HG03558 (cell line): ENCODE measurements at regions not wholly inside any gene's neighbourhood (a gene's known extent, or its start where the extent isn't known, plus 50 kb on each side); places are given as distances from the start of the nearest gene placed in this dataset.

Source experiments
- ATAC-seq: cut with Tn5 transposase; IDR thresholded peaks from one replicate; pipeline ENCODE4 v1.9.1; 2021; ENCODE audit warnings: moderate number of reproducible peaks; ENCODE audit not compliant: unreplicated experiment; ENCODE audit errors: extremely low read depth

- ATAC-seq: no peak
These were observed 1126.3 kb upstream of the RAG2 start for GRCh38 chr11:37724315-37724714.

DNA sequence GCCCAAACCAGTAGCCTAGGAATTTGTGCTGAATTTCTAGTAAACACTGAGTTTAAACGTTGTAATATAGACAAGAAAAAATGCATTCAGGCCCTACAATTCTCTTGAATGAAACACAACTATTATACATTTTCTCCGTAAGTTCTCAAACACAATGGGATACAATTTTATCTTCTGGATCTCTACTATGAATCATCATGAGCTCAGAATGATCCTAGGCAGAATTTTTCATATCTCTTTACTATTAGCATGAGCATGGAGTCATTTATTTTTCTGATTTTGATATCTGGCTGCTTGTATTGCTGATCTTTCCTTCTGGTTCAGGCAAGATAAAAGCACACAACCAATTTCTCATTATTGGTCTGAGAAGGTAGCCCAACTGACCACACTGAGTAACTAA, 1123.4 kb upstream of the RAG2 start:
- no peak for ATAC-seq

DNA sequence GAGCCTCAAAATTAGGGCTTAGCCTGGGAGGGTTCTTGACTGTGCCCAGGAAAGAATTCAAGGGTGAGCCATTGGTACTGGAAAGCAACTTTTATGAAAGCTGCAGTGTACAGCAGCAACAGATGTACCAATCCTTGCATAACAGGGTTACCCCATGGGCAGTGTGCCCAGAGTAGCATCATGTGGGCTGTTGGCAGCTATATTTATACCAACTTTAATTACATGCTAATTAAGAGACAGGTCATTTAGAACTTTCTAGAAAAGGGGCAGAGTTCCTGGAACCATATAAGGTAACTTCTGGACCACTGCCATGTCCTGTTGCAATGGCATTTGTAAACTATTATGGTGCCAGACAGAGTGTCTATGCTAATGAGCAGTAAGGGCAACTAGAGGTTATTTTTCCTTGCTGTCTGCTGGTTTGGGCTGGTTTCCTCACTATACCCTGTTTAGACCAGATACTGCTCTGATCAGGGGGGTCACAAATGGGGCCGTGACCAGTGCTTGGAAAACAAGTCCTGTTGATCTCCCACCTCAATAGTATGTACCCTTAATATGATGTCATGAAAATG, 1120.5 kb upstream of the RAG2 start:
- ATAC-seq: no peak

GRCh38 chr11:37712251-37712650, 1114.2 kb upstream of the RAG2 start:
- ATAC-seq: no peak

DNA sequence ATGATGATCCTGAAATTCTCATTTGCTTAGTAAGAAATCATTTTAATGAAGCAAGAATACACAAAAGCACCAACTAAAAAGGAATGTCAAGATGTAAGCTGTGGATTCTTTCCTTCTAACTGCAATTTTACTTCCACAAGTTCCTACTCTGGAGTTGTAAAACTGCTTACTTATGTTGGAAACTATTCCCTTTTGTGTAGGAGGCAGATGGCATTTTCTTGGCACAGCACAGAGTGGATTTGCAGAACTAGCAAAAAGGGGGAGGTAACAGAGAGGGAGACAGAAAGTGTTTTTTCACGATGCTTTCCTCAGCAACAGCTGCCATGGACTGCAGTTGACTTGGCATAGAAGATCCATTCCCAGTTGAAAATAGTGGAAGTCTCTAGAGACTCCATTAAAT, 1112.0 kb upstream of the RAG2 start:
- no peak for ATAC-seq

DNA sequence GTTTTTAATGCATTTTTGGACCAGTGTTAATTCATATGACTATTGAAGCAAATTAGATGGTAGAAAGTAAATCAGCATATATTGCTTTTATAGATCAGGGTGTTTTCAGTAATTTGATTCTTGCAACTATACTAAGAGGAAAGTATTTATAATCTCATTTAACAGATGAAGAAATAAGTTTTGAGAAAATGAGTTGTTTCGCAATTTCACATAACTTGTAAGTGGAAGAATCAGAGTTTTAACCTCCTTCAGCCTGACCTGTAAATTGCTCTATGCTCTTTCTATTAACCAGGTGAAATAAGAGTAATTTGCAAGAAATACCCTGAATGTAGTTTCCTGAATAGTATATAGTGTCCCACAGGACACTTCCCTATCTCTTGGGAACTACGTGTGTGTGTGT, 1106.8 kb upstream of the RAG2 start:
- no peak for ATAC-seq

GRCh38 chr11:37699644-37700043, 1101.6 kb upstream of the RAG2 start:
- ATAC-seq: no peak

- ATAC-seq: no peak
These were observed 1097.2 kb upstream of the RAG2 start for GRCh38 chr11:37695283-37695682.

- ATAC-seq: no peak
These were observed 1091.9 kb upstream of the RAG2 start for GRCh38 chr11:37689951-37690350.

DNA sequence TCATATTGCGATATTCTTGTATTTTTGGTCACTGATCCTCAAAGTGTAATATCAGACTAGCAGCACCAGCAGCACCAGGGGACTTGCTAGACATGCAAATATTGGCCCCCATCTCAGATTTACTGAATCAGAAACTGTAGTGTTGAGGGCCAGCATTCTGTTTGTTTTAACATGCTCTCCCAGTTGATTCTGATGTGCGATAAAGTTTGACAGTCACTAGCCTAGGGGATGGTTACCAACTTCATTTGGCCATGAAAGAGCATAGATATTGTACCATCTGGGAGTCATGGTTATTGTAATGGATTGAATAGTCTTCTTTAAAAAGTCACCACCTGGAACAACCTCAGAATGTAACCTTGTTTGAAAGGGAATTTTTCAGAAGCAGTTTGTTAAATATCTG, 1090.4 kb upstream of the RAG2 start:
- ATAC-seq: no peak

- ATAC-seq: no peak
These were observed 1089.1 kb upstream of the RAG2 start for GRCh38 chr11:37687130-37687529.

DNA sequence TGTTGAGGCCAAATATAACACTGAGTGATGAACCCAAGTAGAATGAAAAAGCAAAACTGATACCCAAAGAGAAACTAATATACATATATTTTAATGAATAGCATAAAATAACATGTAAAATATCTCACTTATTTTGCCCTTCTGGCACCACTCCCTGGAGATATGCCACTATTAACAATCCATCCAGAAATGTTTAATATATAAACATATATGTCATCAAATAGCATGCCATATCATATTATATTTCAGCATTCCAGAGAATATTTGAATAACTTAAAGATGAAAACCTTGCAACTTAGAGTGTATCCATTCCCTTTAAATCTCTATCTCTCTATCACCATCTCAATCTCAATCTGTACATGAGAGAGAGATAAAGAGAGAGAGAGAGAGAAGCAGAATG, 1073.3 kb upstream of the RAG2 start:
- ATAC-seq: no peak

- ATAC-seq: no peak
These were observed 1068.9 kb upstream of the RAG2 start for GRCh38 chr11:37666960-37667359.

DNA sequence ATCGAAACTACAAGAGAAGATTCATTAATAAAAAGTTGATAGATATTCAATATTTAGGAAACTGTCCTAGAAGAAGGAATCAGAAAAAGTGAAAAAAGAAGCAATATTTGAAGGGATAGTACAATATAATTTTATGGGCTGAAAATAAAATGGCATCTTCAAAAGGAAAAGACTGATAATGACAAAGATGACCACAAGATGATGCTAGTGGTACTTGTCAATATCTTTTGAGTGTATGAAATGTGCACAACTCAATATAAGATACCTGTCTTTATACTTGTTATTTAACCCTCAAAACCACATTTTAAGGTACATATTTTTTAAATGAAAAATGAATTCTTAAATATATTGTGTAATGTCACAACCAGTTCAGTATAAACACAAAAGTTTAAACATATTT, 1059.6 kb upstream of the RAG2 start:
- ATAC-seq: no peak

DNA sequence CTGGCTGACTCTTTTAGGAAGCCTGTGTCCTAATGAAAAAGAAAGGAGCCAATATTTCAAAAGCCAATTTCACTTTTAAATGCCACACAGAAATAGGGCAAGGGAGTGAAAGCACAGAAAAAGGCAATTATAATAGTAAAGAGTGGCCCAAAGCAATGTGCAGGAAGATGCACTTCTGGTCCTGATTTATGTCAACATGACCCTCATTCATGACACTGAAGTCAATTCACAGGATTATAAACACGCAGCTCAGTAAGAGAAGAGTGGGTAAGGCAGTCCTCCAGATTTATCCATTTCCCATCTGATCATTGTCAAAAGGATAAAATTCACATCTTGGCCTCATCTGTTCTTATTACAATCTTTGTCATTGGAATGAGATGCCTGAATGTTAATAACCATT, 1049.7 kb upstream of the RAG2 start:
- no peak for ATAC-seq

DNA sequence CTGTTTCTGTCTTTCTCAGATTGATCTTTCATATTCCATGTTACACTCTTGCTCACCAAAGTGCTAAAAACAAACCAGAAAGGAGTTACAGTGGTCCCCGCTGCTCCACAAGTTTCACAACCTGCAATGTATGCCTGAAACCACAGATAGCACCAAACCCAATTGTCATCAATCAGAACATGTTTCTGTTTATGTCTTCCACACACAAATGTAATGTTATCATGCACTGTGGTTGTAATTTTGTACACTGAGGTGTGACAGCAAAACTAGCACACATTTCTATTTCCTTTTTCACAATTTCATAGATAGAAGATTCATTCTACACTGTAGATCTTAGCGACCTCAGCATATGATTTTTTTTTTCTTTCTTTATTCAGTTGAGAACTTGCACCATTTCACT, 1045.9 kb upstream of the RAG2 start:
- ATAC-seq: no peak

GRCh38 chr11:37642296-37642695, 1044.3 kb upstream of the RAG2 start:
- ATAC-seq: no peak

DNA sequence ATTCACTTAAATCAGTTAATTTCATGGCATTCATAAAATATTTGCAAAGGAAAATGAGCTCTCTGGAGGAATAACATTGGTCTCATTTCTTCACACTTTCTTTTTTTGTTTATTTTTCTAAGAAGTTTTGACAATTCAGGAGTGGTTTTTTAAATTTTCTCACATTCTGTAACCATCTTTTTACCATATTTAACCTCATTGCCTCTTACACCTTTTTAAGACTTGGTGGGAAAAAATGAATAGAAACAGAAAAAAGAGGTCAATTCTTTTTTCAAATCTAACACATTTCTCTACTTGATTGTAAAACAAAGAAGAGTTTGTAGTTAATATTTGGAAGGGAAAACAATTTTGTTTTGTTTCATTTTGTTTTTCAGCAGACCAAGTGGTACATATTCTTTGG, 1034.7 kb upstream of the RAG2 start:
- no peak for ATAC-seq

GRCh38 chr11:37630866-37631265, 1032.8 kb upstream of the RAG2 start:
- no peak for ATAC-seq

DNA sequence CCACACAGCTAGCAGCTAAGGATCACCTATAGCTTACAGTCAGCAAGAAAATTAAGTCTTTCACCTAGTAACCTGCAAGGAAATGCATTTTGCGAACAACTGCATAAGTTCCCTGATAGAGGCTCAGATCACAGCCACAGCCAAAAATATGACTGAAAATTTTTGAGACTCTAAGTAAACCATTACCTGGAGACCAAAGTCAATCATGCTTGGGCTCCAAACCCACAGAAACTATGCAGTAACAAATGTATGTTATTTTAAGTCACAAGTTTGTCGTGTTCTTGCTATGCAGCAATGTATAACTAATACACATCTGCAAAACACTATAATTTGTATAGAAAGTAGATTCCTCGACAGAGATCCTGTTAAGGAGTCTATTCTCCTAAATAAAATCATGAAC, 1025.7 kb upstream of the RAG2 start:
- no peak for ATAC-seq

- ATAC-seq: no peak
These were observed 1023.6 kb upstream of the RAG2 start for GRCh38 chr11:37621662-37622061.

DNA sequence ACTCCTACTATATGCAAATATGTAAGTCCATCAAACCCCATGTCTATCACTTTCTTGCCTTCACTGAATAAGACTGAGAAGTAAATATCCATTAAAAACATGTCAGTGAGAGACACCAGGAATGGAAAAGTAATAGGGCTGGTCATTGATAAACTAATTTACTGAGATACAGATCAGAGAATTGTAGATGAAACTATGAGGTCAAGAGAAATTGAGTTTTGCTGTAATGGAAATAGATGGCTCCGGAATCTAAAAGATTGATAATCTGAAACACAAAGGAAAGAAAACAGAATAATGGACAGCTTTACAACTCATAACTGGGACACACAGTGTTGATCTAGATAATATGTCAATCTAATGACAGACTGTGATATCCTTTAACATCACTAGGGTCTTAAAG, 1018.3 kb upstream of the RAG2 start:
- ATAC-seq: no peak

GRCh38 chr11:37613031-37613430, 1015.0 kb upstream of the RAG2 start:
- no peak for ATAC-seq
